ENCODE measurements at regions not wholly inside any gene's neighbourhood (a gene's known extent, or its start where the extent isn't known, plus 50 kb on each side); places are given as distances from the start of the nearest gene placed in this dataset.

DNA sequence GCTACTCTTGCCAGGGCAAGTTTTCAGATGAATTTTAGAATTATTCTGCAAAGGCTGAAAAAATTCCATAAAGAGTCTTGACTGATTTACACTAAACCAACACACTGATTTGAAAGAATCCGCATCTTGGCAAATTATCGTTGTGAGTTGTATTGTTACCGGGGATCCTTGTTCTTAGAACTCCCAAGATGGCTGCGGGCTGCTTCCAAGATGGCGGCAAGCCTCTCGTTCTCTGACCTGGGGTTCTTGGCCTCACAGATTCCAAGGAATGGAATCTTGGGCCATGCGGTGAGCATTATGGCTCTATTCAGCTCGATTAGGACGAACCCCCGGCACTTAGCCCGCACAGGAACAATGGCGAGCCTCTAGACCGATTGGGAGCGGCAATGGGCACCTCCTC, 132.5 kb downstream of the ZNF664 start:
- 89 to 91% methylated on average over 14 of the region's 14 CpGs for WGBS, 2 donors
- H3K4me3 ChIP-seq = no peak overlapping the region
- no peaks in the 10 kb centered on the region for H3K27me3 ChIP-seq
- H3K4me1 ChIP-seq = no peaks in the 10 kb centered on the region
- no peaks in the 10 kb centered on the region for H3K9me3 ChIP-seq
- no peaks in the 10 kb centered on the region for H3K36me3 ChIP-seq
- no peak for DNase-seq (ENCODE audit: low spot score in 2 of 2)
- H3K27ac ChIP-seq = no peak overlapping the region
- no peak for TF ChIP-seq POLR2A (IDR thresholded peaks at IDR 0.05)
- TF ChIP-seq, protein P1, sequence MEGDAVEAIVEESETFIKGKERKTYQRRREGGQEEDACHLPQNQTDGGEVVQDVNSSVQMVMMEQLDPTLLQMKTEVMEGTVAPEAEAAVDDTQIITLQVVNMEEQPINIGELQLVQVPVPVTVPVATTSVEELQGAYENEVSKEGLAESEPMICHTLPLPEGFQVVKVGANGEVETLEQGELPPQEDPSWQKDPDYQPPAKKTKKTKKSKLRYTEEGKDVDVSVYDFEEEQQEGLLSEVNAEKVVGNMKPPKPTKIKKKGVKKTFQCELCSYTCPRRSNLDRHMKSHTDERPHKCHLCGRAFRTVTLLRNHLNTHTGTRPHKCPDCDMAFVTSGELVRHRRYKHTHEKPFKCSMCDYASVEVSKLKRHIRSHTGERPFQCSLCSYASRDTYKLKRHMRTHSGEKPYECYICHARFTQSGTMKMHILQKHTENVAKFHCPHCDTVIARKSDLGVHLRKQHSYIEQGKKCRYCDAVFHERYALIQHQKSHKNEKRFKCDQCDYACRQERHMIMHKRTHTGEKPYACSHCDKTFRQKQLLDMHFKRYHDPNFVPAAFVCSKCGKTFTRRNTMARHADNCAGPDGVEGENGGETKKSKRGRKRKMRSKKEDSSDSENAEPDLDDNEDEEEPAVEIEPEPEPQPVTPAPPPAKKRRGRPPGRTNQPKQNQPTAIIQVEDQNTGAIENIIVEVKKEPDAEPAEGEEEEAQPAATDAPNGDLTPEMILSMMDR (IDR thresholded peaks at IDR 0.05) = no peak
- no peak for TF ChIP-seq EP300 (IDR thresholded peaks at IDR 0.05)

DNA sequence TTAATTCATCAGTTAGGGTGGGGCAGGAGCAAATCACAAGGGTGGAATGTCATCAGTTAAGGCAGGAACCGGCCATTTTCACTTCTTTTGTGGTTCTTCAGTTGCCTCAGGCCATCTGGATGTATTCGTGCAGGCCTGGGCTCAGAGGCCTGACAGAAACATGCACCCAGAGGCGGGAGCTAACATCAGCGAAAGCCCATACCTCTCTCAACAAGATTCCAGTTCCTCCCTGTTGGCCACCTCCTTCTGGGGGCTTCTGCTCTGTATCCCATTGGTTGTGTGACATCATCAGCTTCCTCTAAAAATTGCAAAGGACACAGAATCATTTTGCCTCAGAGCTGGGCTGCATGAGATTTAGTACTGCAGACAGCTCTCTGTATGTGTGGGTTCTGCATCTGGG, 134.3 kb downstream of the ZNF664 start:
- TF ChIP-seq EP300 (IDR thresholded peaks at IDR 0.05) (no peak), POLR2A (IDR thresholded peaks at IDR 0.05) (no peak)
- TF ChIP-seq, protein P1 (IDR thresholded peaks at IDR 0.05) = no peak
- H3K27me3 ChIP-seq = no peaks in the 10 kb centered on the region
- no peaks in the 10 kb centered on the region for H3K4me1 ChIP-seq
- no peaks in the 10 kb centered on the region for H3K36me3 ChIP-seq
- no peak for DNase-seq (ENCODE audit: low spot score in 2 of 2)
- H3K4me3 ChIP-seq = no peak overlapping the region
- 68 to 75% methylated on average over 4 of the region's 4 CpGs for WGBS, 2 donors
- no peaks in the 10 kb centered on the region for H3K9me3 ChIP-seq
- H3K27ac ChIP-seq = no peak overlapping the region

DNA sequence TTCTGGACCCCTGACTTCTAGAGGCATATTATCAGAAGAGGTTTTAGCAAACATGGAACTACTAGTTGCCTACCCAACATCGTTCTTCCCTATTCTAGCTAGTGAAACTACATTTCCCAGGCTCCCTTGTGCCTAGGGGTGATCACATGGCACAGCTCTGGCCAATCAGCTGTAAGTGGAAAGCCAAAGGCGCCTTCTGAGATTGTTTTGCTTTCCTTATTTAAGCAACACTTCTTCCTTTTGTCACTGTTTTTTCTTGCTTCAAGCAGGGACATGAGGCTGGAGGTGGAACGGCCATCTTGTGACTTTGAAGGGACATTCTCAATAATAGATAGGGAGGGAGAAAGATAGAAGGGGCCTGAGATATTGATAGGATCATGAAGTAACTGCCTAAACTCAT, 136.7 kb downstream of the ZNF664 start:
- no peak overlapping the region for H3K27ac ChIP-seq
- no peaks in the 10 kb centered on the region for H3K36me3 ChIP-seq
- TF ChIP-seq, protein P1 (IDR thresholded peaks at IDR 0.05) = no peak
- TF ChIP-seq EP300 (IDR thresholded peaks at IDR 0.05) (no peak), POLR2A (IDR thresholded peaks at IDR 0.05) (no peak)
- H3K4me1 ChIP-seq = no peaks in the 10 kb centered on the region
- H3K9me3 ChIP-seq = peaks cover 0 to 8% (median 0%) of the 10 kb centered on the region in 4 donors
- DNase-seq (ENCODE audit: low spot score in 2 of 2) = no peak
- no peaks in the 10 kb centered on the region for H3K27me3 ChIP-seq
- WGBS, 2 donors = 78 to 79% methylated on average over 3 of the region's 3 CpGs
- no peak overlapping the region for H3K4me3 ChIP-seq

DNA sequence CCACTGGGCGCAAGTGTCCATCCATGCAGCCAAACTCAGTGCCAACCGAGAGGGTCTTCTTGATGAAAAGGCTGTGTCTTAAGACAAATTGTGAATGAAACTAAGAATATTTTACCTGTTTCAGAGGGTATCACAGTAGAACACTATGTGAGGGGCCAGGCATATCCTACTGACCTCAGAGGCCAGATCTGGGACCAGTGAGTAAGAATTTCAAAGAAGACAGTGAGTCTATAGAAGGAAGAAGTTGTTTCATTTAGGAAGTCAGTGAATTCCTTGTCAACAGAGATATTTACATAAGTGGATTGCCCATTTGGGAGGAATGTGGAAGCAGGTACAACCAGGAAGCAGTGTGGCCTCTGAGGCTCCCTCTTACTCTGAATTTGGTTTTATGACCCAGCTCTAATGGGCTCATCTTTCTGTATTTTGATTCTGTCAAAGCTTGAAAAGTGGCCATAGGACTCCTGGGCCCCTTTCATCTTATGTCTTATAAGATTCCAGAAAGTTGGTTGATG, 137.4 kb downstream of the ZNF664 start:
- H3K4me3 ChIP-seq = no peak overlapping the region
- H3K9me3 ChIP-seq = peaks cover 0 to 8% (median 0%) of the 10 kb centered on the region in 4 donors
- H3K4me1 ChIP-seq = no peaks in the 10 kb centered on the region
- no peak for TF ChIP-seq POLR2A (IDR thresholded peaks at IDR 0.05)
- no peak for TF ChIP-seq EP300 (IDR thresholded peaks at IDR 0.05)
- TF ChIP-seq, protein P1 (IDR thresholded peaks at IDR 0.05) = no peak
- H3K36me3 ChIP-seq = no peaks in the 10 kb centered on the region
- H3K27me3 ChIP-seq = no peaks in the 10 kb centered on the region
- 95 to 97% methylated on average over 2 of the region's 2 CpGs for WGBS, 2 donors
- no peak for DNase-seq (ENCODE audit: low spot score in 2 of 2)
- no peak overlapping the region for H3K27ac ChIP-seq

DNA sequence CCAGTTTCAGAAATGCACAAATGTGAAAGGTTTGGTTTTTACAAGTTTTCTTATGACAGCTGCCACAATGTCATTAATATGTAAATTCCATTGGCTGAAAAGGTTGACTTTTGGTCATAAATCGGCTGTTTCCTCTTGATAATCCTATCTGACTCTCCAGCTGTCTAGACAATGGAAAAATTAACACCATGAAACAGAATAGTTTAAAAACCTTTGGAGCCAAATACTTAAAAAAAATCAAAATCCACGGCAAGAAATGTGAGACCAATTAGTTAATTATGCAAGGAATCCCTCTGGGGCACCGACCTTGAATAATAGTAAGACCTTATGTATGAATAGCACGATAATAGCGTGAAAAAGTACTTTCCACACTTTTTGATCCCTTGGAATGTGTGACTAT, 138.0 kb downstream of the ZNF664 start:
- Histone ChIP-seq H3K27ac (no peak overlapping the region), H3K36me3 (no peaks in the 10 kb centered on the region), H3K9me3 (peaks cover 0 to 8% (median 0%) of the 10 kb centered on the region in 4 donors), H3K4me3 (no peak overlapping the region), H3K4me1 (no peaks in the 10 kb centered on the region), H3K27me3 (no peaks in the 10 kb centered on the region)
- TF ChIP-seq, protein P1 (IDR thresholded peaks at IDR 0.05) = no peak
- TF ChIP-seq POLR2A (IDR thresholded peaks at IDR 0.05) (no peak), EP300 (IDR thresholded peaks at IDR 0.05) (no peak)
- no peak for DNase-seq (ENCODE audit: low spot score in 2 of 2)
- 53 to 60% methylated on average over 5 of the region's 5 CpGs for WGBS, 2 donors

Data from tibial nerve (tissue), 4 donors.